ENCODE measurements at regions not wholly inside any gene's neighbourhood (a gene's known extent, or its start where the extent isn't known, plus 50 kb on each side); places are given as distances from the start of the nearest gene placed in this dataset.
"Not testable (repeated sequence)": the region's sequence is repeated elsewhere in the genome, so short reads cannot be mapped to it uniquely, and the experiment has no call there.

DNA sequence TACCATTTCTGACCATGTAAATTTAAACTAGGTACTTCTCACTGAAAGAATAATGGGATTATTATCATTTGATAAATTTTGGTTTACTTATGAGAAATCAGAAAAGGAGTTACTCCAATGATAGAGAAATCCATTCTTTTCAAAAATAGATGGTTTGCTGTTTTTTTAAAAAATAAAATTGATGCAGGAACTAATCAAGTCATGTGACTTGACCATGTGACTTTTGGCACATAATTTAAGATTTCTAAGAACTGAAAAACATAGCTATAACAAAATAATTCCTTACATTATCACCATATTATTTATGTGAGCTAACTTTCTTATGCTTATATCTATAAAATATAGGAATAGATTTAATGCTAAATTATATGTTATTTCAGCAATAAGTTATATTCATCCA, 247.1 kb upstream of the FIGN start:
- no peaks in the 10 kb centered on the region for H3K36me3 ChIP-seq (ENCODE audit: low read depth)
- no peaks in the 10 kb centered on the region for H3K27me3 ChIP-seq (ENCODE audit: insufficient read depth, poor library complexity, severe bottlenecking)
- H3K4me3 ChIP-seq (ENCODE audit: severe bottlenecking), result no peak overlapping the region
- no peak for ATAC-seq (ENCODE audit: low read depth)
- DNase-seq (ENCODE audit: low spot score), result no peak
- no peak overlapping the region for H3K27ac ChIP-seq (ENCODE audit: poor library complexity, severe bottlenecking)
- TF ChIP-seq, protein P1, sequence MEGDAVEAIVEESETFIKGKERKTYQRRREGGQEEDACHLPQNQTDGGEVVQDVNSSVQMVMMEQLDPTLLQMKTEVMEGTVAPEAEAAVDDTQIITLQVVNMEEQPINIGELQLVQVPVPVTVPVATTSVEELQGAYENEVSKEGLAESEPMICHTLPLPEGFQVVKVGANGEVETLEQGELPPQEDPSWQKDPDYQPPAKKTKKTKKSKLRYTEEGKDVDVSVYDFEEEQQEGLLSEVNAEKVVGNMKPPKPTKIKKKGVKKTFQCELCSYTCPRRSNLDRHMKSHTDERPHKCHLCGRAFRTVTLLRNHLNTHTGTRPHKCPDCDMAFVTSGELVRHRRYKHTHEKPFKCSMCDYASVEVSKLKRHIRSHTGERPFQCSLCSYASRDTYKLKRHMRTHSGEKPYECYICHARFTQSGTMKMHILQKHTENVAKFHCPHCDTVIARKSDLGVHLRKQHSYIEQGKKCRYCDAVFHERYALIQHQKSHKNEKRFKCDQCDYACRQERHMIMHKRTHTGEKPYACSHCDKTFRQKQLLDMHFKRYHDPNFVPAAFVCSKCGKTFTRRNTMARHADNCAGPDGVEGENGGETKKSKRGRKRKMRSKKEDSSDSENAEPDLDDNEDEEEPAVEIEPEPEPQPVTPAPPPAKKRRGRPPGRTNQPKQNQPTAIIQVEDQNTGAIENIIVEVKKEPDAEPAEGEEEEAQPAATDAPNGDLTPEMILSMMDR (IDR thresholded peaks at IDR 0.05; ENCODE audit: poor library complexity, severe bottlenecking), result no peak
- no peaks in the 10 kb centered on the region for H3K9me3 ChIP-seq (ENCODE audit: severe bottlenecking)
- no peaks in the 10 kb centered on the region for H3K4me1 ChIP-seq (ENCODE audit: insufficient read depth, poor library complexity, severe bottlenecking)

- Histone ChIP-seq H3K4me1 (ENCODE audit: insufficient read depth, poor library complexity, severe bottlenecking) (no peaks in the 10 kb centered on the region), H3K36me3 (ENCODE audit: low read depth) (no peaks in the 10 kb centered on the region), H3K4me3 (ENCODE audit: severe bottlenecking) (no peak overlapping the region), H3K9me3 (ENCODE audit: severe bottlenecking) (no peaks in the 10 kb centered on the region), H3K27ac (ENCODE audit: poor library complexity, severe bottlenecking) (no peak overlapping the region), H3K27me3 (ENCODE audit: insufficient read depth, poor library complexity, severe bottlenecking) (no peaks in the 10 kb centered on the region)
- DNase-seq (ENCODE audit: low spot score) (no peak), ATAC-seq (ENCODE audit: low read depth) (no peak)
- TF ChIP-seq, protein P1 (IDR thresholded peaks at IDR 0.05; ENCODE audit: poor library complexity, severe bottlenecking), result no peak
Measured at GRCh38 chr2:163974766-163975165, 239.0 kb upstream of the FIGN start.

DNA sequence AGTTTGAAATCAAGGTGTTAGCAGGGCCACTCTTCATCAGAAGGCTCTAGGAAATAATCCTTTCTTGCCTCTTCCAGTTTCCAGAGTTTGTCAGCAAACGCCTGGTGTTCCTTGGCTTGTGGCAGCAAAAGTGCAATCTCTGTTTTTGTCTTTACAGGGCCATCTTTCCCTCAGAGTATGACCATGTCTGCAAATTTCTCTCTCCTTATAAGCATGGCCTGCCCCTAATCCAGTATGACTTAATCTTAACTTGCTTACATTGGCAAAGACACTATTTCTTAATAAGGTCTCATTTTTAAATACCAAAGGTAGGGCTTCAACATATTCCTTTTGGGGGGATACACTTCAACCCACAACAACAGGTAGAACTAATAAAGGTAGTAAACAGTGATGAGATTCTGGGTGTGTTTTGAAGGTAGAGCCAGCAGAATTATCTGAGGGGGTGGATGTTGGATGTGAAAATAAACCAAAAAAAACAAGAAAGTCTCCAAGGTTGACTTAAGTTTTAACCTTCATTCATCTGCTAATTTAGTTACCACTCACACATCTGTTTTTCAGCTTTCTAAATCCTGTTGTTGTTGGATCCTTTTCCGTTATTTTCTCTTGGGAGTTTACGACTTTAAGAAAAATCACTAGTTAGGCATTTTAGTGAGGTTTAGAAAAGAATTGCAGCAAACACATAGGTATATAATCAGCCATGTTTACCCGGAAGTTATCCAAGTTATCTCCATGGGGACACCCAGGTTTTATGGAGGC, 234.4 kb upstream of the FIGN start:
- Histone ChIP-seq H3K4me3 (ENCODE audit: severe bottlenecking) (no peak overlapping the region), H3K4me1 (ENCODE audit: insufficient read depth, poor library complexity, severe bottlenecking) (no peaks in the 10 kb centered on the region), H3K27ac (ENCODE audit: poor library complexity, severe bottlenecking) (no peak overlapping the region), H3K36me3 (ENCODE audit: low read depth) (no peaks in the 10 kb centered on the region), H3K9me3 (ENCODE audit: severe bottlenecking) (no peaks in the 10 kb centered on the region), H3K27me3 (ENCODE audit: insufficient read depth, poor library complexity, severe bottlenecking) (no peaks in the 10 kb centered on the region)
- TF ChIP-seq, protein P1 (IDR thresholded peaks at IDR 0.05; ENCODE audit: poor library complexity, severe bottlenecking), result no peak
- ATAC-seq (ENCODE audit: low read depth), result no peak
- DNase-seq (ENCODE audit: low spot score), result no peak

- not testable (repeated sequence) for H3K27ac ChIP-seq (ENCODE audit: poor library complexity, severe bottlenecking); H3K9me3 ChIP-seq (ENCODE audit: severe bottlenecking); H3K4me1 ChIP-seq (ENCODE audit: insufficient read depth, poor library complexity, severe bottlenecking); ATAC-seq (ENCODE audit: low read depth); H3K36me3 ChIP-seq (ENCODE audit: low read depth); H3K27me3 ChIP-seq (ENCODE audit: insufficient read depth, poor library complexity, severe bottlenecking); H3K4me3 ChIP-seq (ENCODE audit: severe bottlenecking); DNase-seq (ENCODE audit: low spot score)
Measured at GRCh38 chr2:163964278-163964677, 228.5 kb upstream of the FIGN start.

DNA sequence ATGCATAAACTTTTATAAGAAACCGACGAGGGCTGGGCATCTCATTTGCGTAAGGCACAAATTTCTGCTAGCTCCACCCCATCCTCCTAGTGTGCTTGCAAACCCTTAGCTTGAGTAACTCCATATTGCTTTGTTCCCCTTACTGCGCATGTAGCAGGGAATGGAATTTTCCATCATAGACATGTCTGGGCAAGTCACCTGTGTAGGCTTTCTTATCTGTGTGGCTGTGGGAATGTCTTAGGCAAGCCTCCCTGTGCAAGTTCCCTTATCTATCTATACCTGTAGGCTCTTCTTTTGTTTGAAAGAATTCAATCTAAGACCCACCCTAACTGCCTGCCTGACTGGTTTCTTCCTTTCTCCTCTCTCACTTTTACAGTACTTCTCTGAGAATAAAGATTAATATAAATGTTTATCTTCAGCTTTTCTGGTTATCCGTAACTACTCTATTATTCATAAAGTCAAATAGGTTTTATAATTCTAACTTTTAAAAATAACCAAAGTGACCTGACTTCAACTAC, 217.6 kb upstream of the FIGN start:
- Histone ChIP-seq H3K27ac (ENCODE audit: poor library complexity, severe bottlenecking) (no peak overlapping the region), H3K4me1 (ENCODE audit: insufficient read depth, poor library complexity, severe bottlenecking) (no peaks in the 10 kb centered on the region), H3K9me3 (ENCODE audit: severe bottlenecking) (no peaks in the 10 kb centered on the region), H3K4me3 (ENCODE audit: severe bottlenecking) (no peak overlapping the region), H3K27me3 (ENCODE audit: insufficient read depth, poor library complexity, severe bottlenecking) (no peaks in the 10 kb centered on the region), H3K36me3 (ENCODE audit: low read depth) (no peaks in the 10 kb centered on the region)
- ATAC-seq (ENCODE audit: low read depth) (no peak; the same call in 2 of the 3 replicates), DNase-seq (ENCODE audit: low spot score) (no peak)
- TF ChIP-seq, protein P1 (IDR thresholded peaks at IDR 0.05; ENCODE audit: poor library complexity, severe bottlenecking), result no peak
